ENCODE measurements at regions not wholly inside any gene's neighbourhood (a gene's known extent, or its start where the extent isn't known, plus 50 kb on each side); places are given as distances from the start of the nearest gene placed in this dataset.

GRCh38 chr2:20514596-20515269, 67.9 kb downstream of the RHOB start:
- ChIA-PET POLR2A (interaction anchor here (1.0 to 1.7 kb wide), 2 partner anchors 13 to 120 kb away, joined by 3 read pairs; no protein-coding TSS in a partner anchor), CTCF (no interaction called here)
- BruUV-seq (replicated peaks) = TSS peak; percentile 93
- Mint-ChIP-seq H3K4me3 (ENCODE audit: unreplicated experiment) (peak overlapping the region; percentile 4), H3K4me1 (ENCODE audit: insufficient read depth, unreplicated experiment) (peaks cover 35% of the 10 kb centered on the region), H3K9me3 (ENCODE audit: unreplicated experiment) (no peaks in the 10 kb centered on the region), H3K36me3 (ENCODE audit: insufficient read depth, unreplicated experiment) (peaks cover 2% of the 10 kb centered on the region), H3K27me3 (ENCODE audit: insufficient read depth, unreplicated experiment) (no peaks in the 10 kb centered on the region), H3K27ac (ENCODE audit: low read depth, unreplicated experiment) (peak overlapping the region; percentile 96)
- intact Hi-C loops (cut with micrococcal nuclease) = no loop called here
- DNase-seq (ENCODE audit: unreplicated experiment) = peak; percentile 94
- no peak for TF ChIP-seq CTCF (IDR thresholded peaks at IDR 0.05; ENCODE audit: unreplicated experiment)

- intact Hi-C loops (cut with micrococcal nuclease) = no loop called here
- peak overlapping the region; percentile 4 for H3K4me3 Mint-ChIP-seq (ENCODE audit: unreplicated experiment)
- no peak for DNase-seq (ENCODE audit: unreplicated experiment)
- no peak for TF ChIP-seq CTCF (IDR thresholded peaks at IDR 0.05; ENCODE audit: unreplicated experiment)
- H3K27me3 Mint-ChIP-seq (ENCODE audit: insufficient read depth, unreplicated experiment) = no peaks in the 10 kb centered on the region
- BruUV-seq (replicated peaks) = TSS peak; percentile 98
- peak overlapping the region; percentile 96 for H3K27ac Mint-ChIP-seq (ENCODE audit: low read depth, unreplicated experiment)
- ChIA-PET POLR2A (interaction anchor here (1.7 kb wide), 1 partner anchor 14 kb away, joined by 3 read pairs; no protein-coding TSS in a partner anchor), CTCF (interaction anchor here (0.6 to 0.8 kb wide), 2 partner anchors 32 to 119 kb away, joined by 3 to 4 read pairs; no protein-coding TSS in a partner anchor)
- no peaks in the 10 kb centered on the region for H3K36me3 Mint-ChIP-seq (ENCODE audit: insufficient read depth, unreplicated experiment)
- H3K4me1 Mint-ChIP-seq (ENCODE audit: insufficient read depth, unreplicated experiment) = peaks cover 29% of the 10 kb centered on the region
- H3K9me3 Mint-ChIP-seq (ENCODE audit: unreplicated experiment) = no peaks in the 10 kb centered on the region
These were observed 68.7 kb downstream of the RHOB start for GRCh38 chr2:20515290-20516220.

- POLR2A ChIA-PET = interaction anchor here (0.9 kb wide), 1 partner anchor 11 kb away, joined by 3 read pairs; no protein-coding TSS in a partner anchor
These were observed 69.4 kb downstream of the RHOB start for GRCh38 chr2:20516291-20516645.

More at GRCh38 chr2:20516291-20516645, 69.4 kb downstream of the RHOB start:
- peaks cover 22% of the 10 kb centered on the region for H3K4me1 Mint-ChIP-seq (ENCODE audit: insufficient read depth, unreplicated experiment)
- no peak for TF ChIP-seq CTCF (IDR thresholded peaks at IDR 0.05; ENCODE audit: unreplicated experiment)
- H3K9me3 Mint-ChIP-seq (ENCODE audit: unreplicated experiment) = no peaks in the 10 kb centered on the region
- BruUV-seq (replicated peaks) = no TSS peak
- H3K27me3 Mint-ChIP-seq (ENCODE audit: insufficient read depth, unreplicated experiment) = no peaks in the 10 kb centered on the region
- no peak for DNase-seq (ENCODE audit: unreplicated experiment)
- no peak overlapping the region for H3K27ac Mint-ChIP-seq (ENCODE audit: low read depth, unreplicated experiment)
- CTCF ChIA-PET = interaction anchor here (0.6 to 0.8 kb wide), 2 partner anchors 32 to 120 kb away, joined by 3 to 4 read pairs; no protein-coding TSS in a partner anchor
- no peak overlapping the region for H3K4me3 Mint-ChIP-seq (ENCODE audit: unreplicated experiment)
- intact Hi-C loops (cut with micrococcal nuclease) = no loop called here
- H3K36me3 Mint-ChIP-seq (ENCODE audit: insufficient read depth, unreplicated experiment) = no peaks in the 10 kb centered on the region

Data from MCF 10A (cell line).